IPS-15b (cell line): ENCODE measurements at regions not wholly inside any gene's neighbourhood (a gene's known extent, or its start where the extent isn't known, plus 50 kb on each side); places are given as distances from the start of the nearest gene placed in this dataset.
"Not testable (repeated sequence)": the region's sequence is repeated elsewhere in the genome, so short reads cannot be mapped to it uniquely, and the experiment has no call there.

ENCODE experiments used
- H3K27me3 ChIP-seq: one replicate; pipeline ENCODE4 v1.6.1; 2013; ENCODE audit warnings: low read length; ENCODE audit not compliant: control insufficient read depth, insufficient read depth
- H3K36me3 ChIP-seq: one replicate; pipeline ENCODE4 v1.6.1; 2013; ENCODE audit warnings: low read length; ENCODE audit not compliant: control insufficient read depth, insufficient read depth
- H3K4me1 ChIP-seq: one replicate; pipeline ENCODE4 v1.6.1; 2013; ENCODE audit warnings: mild to moderate bottlenecking, low read length; ENCODE audit not compliant: control insufficient read depth, insufficient read depth
- H3K4me3 ChIP-seq: one replicate; pipeline ENCODE4 v1.5.1; 2013; ENCODE audit warnings: low read depth, low read length
- H3K9ac ChIP-seq: one replicate; pipeline ENCODE4 v1.6.1; 2013; ENCODE audit warnings: low read depth, mild to moderate bottlenecking, low read length
- H3K9me3 ChIP-seq: one replicate; pipeline ENCODE4 v1.6.1; 2013; ENCODE audit warnings: mild to moderate bottlenecking, low read length; ENCODE audit not compliant: control insufficient read depth, insufficient read depth

DNA sequence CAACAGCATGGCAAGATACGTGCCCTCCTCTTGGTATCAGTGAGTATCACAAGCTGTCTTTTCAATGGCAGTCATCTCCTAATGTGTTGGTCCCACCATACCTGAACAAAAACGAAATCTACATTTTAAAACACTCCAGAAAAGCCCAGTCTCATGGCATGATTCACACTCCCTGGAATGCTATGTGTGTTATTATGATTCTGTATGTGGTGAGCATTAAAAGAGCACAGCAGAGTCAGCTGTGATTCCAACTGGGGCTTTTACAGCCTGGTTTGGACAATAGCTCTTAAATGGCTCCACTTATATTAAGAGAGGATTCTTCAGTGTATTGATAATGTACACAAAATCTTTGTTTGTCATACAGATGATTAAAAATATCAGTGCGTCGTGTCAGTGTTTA, 274.1 kb upstream of the GK2 start:
- H3K27me3 ChIP-seq = no peaks in the 10 kb centered on the region
- no peaks in the 10 kb centered on the region for H3K36me3 ChIP-seq
- no peaks in the 10 kb centered on the region for H3K4me1 ChIP-seq
- no peak overlapping the region for H3K9ac ChIP-seq
- no peaks in the 10 kb centered on the region for H3K9me3 ChIP-seq
- no peak overlapping the region for H3K4me3 ChIP-seq

DNA sequence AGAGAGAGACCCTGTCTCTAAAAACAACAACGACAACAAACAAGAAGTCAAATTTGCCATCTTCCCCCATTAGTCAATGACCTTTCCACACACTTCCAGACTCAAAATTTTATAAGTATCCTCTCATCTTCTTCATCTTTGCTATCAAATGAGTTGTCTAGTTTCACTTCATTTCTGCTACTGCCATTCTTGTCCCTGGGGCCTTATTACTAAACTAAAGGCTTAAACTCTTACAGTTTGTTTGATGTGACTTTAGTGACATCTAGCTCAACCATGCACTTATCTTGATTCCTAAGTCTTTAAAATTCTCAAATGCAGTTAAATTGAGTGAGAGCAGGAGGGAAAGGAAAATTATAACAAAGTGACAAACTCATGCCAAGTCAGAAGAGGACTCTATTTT, 271.8 kb upstream of the GK2 start:
- H3K36me3 ChIP-seq = no peaks in the 10 kb centered on the region
- no peaks in the 10 kb centered on the region for H3K9me3 ChIP-seq
- H3K4me3 ChIP-seq = no peak overlapping the region
- H3K9ac ChIP-seq = no peak overlapping the region
- no peaks in the 10 kb centered on the region for H3K4me1 ChIP-seq
- H3K27me3 ChIP-seq = no peaks in the 10 kb centered on the region

DNA sequence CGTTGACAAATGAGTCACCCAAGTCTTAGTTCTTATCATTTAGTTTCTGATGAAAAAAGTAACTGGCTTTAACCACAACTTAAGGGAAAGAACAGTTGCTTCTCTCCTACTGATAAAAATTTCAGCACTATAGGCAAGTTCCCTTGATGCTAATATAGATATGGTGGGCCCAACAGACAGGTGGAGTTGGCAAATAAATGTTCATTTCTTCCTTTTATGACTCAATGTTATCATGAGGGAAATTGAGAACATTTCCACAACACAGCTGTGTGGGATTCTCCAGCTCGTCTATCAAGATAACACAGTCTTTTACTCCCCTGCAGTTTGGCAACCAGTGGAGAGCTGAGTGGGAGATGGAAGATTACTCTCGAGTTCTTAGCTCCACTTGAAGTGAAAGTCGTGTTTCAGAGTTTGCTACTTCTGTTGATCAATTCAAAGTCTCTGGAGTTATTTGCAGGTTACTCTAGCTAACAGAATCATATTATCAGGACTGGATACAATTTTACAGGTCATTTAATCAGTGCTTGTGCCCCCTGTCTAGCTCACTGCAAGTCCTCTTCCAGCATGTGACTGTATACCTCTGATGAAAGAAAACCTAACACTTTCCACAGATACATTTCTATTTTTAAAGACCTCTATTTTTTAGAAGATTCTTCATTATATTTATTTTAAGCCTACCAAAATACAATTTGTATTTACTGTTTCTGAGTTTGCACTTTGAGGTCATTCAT, 270.6 kb upstream of the GK2 start:
- Histone ChIP-seq H3K4me3 (no peak overlapping the region), H3K9me3 (no peaks in the 10 kb centered on the region), H3K27me3 (no peaks in the 10 kb centered on the region), H3K9ac (no peak overlapping the region), H3K4me1 (no peaks in the 10 kb centered on the region), H3K36me3 (no peaks in the 10 kb centered on the region)

DNA sequence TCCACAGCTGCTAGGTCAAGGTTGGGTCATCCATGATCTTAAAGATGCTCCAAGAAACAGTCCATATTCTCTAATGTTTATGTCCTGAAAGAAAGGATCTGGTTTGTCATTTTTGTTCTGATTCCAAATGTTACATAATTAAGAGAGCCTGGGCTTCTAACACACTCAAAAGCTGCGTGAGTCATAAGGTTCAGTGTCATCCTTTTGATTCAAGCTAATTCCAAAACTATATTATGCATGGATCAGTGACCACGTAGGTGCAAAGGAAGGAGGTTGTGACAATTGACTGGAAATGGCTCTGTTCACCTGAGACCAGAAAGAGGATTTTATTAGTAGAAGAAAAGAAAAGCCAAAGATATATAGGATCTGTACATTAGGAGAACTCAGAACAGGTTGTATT, 268.7 kb upstream of the GK2 start:
- H3K36me3 ChIP-seq = no peaks in the 10 kb centered on the region
- no peak overlapping the region for H3K9ac ChIP-seq
- no peaks in the 10 kb centered on the region for H3K4me1 ChIP-seq
- no peaks in the 10 kb centered on the region for H3K27me3 ChIP-seq
- H3K4me3 ChIP-seq = no peak overlapping the region
- no peaks in the 10 kb centered on the region for H3K9me3 ChIP-seq

DNA sequence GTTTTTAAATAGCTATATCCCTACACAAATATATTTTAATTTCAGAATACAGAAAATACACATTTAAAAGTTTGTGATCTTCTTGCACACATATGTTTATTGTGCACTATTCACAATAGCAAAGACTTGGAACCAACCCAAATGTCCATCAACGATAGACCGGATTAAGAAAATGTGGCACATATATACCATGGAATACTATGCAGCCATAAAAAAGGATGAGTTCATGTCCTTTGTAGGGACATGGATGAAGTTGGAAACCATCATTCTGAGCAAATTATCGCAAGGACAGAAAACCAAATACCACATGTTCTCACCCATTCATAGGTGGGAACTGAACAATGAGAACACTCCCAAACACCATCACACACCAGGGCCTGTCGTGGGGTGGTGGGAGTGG, 266.9 kb upstream of the GK2 start:
- H3K4me3 ChIP-seq, H3K27me3 ChIP-seq, H3K9ac ChIP-seq, H3K36me3 ChIP-seq, H3K4me1 ChIP-seq, H3K9me3 ChIP-seq: not testable (repeated sequence)

DNA sequence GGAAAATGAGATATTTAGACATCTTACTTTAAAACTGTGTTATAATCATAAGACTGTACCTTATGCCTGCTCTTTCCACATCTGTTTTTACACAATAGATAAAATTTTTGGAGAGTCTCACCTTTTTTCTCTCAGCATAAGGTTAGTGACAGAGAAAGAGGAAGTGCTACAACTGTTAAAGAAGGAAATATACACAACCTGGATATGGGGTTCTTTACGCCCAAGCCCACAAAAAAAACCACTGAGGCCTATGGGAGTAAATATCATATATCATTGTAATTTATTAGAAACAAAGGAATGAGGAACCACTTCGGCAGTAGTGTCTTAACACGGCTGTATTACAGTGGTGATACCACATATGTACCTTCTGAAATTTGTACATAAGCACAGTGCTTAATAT, 265.9 kb upstream of the GK2 start:
- Histone ChIP-seq H3K4me1 (no peaks in the 10 kb centered on the region), H3K27me3 (no peaks in the 10 kb centered on the region), H3K36me3 (no peaks in the 10 kb centered on the region), H3K9ac (no peak overlapping the region), H3K4me3 (no peak overlapping the region), H3K9me3 (no peaks in the 10 kb centered on the region)

DNA sequence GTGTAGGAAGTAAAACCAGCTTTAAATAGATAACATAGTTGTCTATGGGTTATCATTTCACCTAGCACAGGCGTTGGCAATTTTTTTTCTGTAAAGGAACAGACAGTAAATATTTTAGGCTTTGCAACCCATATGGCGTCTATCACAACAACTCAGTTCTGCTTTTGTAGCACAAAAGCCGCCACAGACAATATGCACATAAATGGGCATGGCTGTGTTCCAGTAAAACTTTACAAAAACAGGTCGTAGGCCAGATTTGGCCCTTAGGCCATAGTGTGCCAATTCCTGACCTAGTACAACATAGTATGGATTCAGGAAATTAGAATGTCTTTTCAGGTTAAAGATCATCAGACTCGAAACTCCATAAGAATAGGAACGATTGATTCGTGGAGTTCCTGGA, 265.3 kb upstream of the GK2 start:
- Histone ChIP-seq H3K27me3 (no peaks in the 10 kb centered on the region), H3K9ac (no peak overlapping the region), H3K4me1 (no peaks in the 10 kb centered on the region), H3K36me3 (no peaks in the 10 kb centered on the region), H3K4me3 (no peak overlapping the region), H3K9me3 (no peaks in the 10 kb centered on the region)

DNA sequence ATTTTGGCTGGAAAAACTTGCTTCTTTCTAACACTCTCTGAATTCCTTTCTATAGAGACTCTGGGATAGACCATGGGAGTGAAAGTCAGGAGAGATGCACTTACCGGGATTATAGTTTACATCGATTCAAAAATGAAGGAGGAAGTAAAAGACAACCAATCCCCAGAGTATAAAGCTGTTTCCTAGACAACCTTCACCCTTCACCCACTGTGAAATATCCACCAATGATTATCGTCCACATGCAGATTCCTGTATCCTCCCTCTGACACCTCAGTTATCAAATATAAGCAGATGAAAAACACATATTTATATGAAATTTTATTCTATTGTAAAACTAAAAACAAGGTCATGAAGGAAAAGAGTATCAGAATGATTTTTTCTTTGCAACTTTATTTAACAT, 258.8 kb upstream of the GK2 start:
- H3K4me3 ChIP-seq = no peak overlapping the region
- no peaks in the 10 kb centered on the region for H3K36me3 ChIP-seq
- H3K4me1 ChIP-seq = no peaks in the 10 kb centered on the region
- no peaks in the 10 kb centered on the region for H3K27me3 ChIP-seq
- no peaks in the 10 kb centered on the region for H3K9me3 ChIP-seq
- H3K9ac ChIP-seq = no peak overlapping the region

DNA sequence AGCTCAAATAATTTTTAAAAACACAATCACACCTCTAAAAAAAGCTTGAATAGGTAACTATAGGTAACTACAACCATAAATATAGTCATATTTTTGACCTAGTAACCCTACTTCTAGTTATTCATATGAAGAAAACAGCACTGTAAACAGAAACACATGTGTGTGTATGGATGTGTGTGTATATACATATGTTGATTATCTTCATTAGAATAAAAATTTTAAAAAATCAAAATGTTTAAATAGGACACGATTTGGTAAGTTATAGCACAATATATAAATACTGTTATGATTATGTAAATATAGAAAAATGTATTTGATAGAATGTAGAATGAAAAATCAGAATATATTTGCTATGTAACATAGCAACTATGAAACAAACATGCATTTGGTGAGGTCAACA, 258.1 kb upstream of the GK2 start:
- H3K4me1 ChIP-seq = no peaks in the 10 kb centered on the region
- no peak overlapping the region for H3K9ac ChIP-seq
- no peaks in the 10 kb centered on the region for H3K9me3 ChIP-seq
- H3K36me3 ChIP-seq = no peaks in the 10 kb centered on the region
- H3K27me3 ChIP-seq = no peaks in the 10 kb centered on the region
- H3K4me3 ChIP-seq = no peak overlapping the region

DNA sequence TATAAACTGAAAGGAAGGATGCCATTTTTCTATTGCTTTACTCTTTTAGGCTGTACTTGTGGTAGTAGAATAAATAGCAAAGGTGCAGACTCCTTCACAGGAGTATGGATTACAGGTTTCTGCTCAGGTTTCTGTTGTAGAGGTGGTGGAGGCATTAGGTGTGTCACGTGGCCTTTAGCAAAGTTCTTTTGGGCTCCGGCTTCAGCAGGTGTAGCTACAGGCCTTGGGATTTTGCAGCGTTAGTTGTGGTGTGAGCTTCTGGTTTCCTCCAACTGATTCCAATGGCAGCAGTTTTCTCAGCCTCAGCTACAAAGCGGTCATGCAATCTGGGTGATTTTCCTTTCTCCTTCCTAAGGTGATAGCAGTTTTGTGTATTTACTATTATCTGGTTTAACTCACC, 255.8 kb upstream of the GK2 start:
- no peak overlapping the region for H3K4me3 ChIP-seq
- H3K9me3 ChIP-seq = no peaks in the 10 kb centered on the region
- no peaks in the 10 kb centered on the region for H3K36me3 ChIP-seq
- H3K27me3 ChIP-seq = no peaks in the 10 kb centered on the region
- H3K9ac ChIP-seq = no peak overlapping the region
- H3K4me1 ChIP-seq = no peaks in the 10 kb centered on the region

DNA sequence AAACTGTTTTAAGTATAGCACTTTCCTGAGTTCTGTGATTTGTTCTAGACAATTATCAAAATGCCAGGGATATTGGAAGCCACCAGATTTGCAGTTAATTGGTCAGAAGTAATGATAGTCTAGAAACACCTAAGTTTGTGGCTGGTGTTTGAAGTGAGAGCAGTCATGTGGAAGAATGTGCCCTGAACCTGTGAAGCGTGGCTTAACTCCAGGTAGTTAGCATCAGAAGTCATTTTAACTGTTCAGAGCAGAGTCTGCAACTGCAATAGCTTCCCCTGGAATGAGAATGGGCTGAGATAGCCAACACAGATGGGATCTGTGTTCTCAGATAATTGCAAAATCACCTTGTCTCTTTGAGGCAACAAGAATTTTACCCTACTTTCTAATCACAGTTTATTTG, 255.1 kb upstream of the GK2 start:
- H3K36me3 ChIP-seq = no peaks in the 10 kb centered on the region
- no peaks in the 10 kb centered on the region for H3K9me3 ChIP-seq
- no peak overlapping the region for H3K4me3 ChIP-seq
- H3K4me1 ChIP-seq = no peaks in the 10 kb centered on the region
- H3K27me3 ChIP-seq = no peaks in the 10 kb centered on the region
- no peak overlapping the region for H3K9ac ChIP-seq

DNA sequence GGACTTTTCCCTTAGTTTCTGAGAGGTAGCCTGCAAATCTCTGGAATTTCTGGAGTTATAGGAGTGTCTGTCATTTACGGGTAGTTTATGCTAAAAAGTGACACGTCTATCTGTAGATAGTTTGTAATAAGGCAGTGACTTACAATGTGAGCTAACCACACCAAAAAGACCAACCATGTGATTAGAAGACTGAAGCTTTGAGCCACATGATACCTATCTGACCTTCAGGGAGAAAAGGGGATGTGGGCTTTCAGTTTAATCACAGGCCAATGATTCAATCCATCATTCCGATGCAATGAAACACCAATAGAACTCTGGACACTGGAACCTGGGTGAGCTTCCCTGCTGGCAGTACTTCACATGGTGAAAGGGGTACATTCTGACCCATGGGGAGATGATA, 254.6 kb upstream of the GK2 start:
- Histone ChIP-seq H3K27me3 (no peaks in the 10 kb centered on the region), H3K9ac (no peak overlapping the region), H3K36me3 (no peaks in the 10 kb centered on the region), H3K4me1 (no peaks in the 10 kb centered on the region), H3K4me3 (no peak overlapping the region), H3K9me3 (peaks cover 2% of the 10 kb centered on the region)
